ENCODE measurements at regions not wholly inside any gene's neighbourhood (a gene's known extent, or its start where the extent isn't known, plus 50 kb on each side); places are given as distances from the start of the nearest gene placed in this dataset.

- TF ChIP-seq POLR2A (IDR thresholded peaks at IDR 0.05): no peak
- TF ChIP-seq CTCF (IDR thresholded peaks at IDR 0.05): no peak
Observed at GRCh38 chr15:92266796-92267685, 126.6 kb upstream of the ST8SIA2 start.

Measured in adrenal gland (tissue), 5 donors.